Mammary epithelial cell (primary cell): ENCODE measurements at regions not wholly inside any gene's neighbourhood (a gene's known extent, or its start where the extent isn't known, plus 50 kb on each side); places are given as distances from the start of the nearest gene placed in this dataset.

Experiments used
- CTCF ChIP-seq, 2 donors: IDR thresholded peaks in 1 of 2; conservative IDR thresholded peaks in 1 of 2; 2 replicates each; pipeline ENCODE4 v1.5.1; 2011 to 2012; ENCODE audit warnings: inconsistent platforms in 2 of 2, low read length in 2 of 2, mild to moderate bottlenecking in 2 of 2, control low read depth in 1 of 2, low read depth in 1 of 2; ENCODE audit not compliant: insufficient read depth in 1 of 2; ENCODE audit errors: extremely low read depth in 1 of 2
- EZH2 ChIP-seq: IDR thresholded peaks from 2 replicates; pipeline ENCODE4 v1.6.1; 2012; ENCODE audit warnings: low read length, inconsistent platforms, borderline replicate concordance

- TF ChIP-seq CTCF (conservative IDR thresholded peaks at IDR 0.05 in 1 of 2, IDR thresholded peaks at IDR 0.05 in 1 of 2; ENCODE audit: extremely low read depth in 1 of 2, insufficient read depth in 1 of 2, low read depth in 1 of 2, low read length in 2 of 2) (no peak), EZH2 (no peak)
Measured at GRCh38 chr15:69926006-69926405, 171.7 kb downstream of the TLE3 start.
